Hepatocyte (in vitro differentiated cells): ENCODE measurements at regions not wholly inside any gene's neighbourhood (a gene's known extent, or its start where the extent isn't known, plus 50 kb on each side); places are given as distances from the start of the nearest gene placed in this dataset.

Source experiments
- DNase-seq: peaks from one replicate; pipeline ENCODE4 v3.0.0-alpha.2; 2016; ENCODE audit warnings: low spot score
- H2AFZ ChIP-seq: fragments of 200-600 bp; sonication (generic); 2 replicates; pipeline ENCODE4 v1.6.0; 2016; ENCODE audit warnings: antibody characterized with exemption, mild to moderate bottlenecking
- H3K27ac ChIP-seq: fragments of 200-600 bp; sonication (generic); 2 replicates; pipeline ENCODE4 v1.5.1; 2016; ENCODE audit warnings: mild to moderate bottlenecking
- H3K27me3 ChIP-seq: fragments of 200-600 bp; sonication (generic); 2 replicates; pipeline ENCODE4 v1.6.1; 2016
- H3K36me3 ChIP-seq: fragments of 200-600 bp; sonication (generic); replicated peaks from 2 replicates; pipeline ENCODE4 v1.5.1; 2016; ENCODE audit warnings: low read depth; ENCODE audit not compliant: insufficient read depth
- H3K4me1 ChIP-seq: fragments of 200-600 bp; sonication (generic); 2 replicates; pipeline ENCODE4 v1.5.1; 2016; ENCODE audit warnings: mild to moderate bottlenecking, moderate library complexity; ENCODE audit not compliant: insufficient read depth
- H3K4me2 ChIP-seq: fragments of 200-600 bp; sonication (generic); 2 replicates; pipeline ENCODE4 v1.6.0; 2016
- H3K4me3 ChIP-seq: fragments of 200-600 bp; sonication (generic); 2 replicates; pipeline ENCODE4 v1.5.1; 2016; ENCODE audit warnings: mild to moderate bottlenecking
- H3K79me2 ChIP-seq: fragments of 200-600 bp; sonication (generic); 2 replicates; pipeline ENCODE4 v1.6.0; 2017; ENCODE audit warnings: mild to moderate bottlenecking
- H3K9me2 ChIP-seq: fragments of 200-600 bp; sonication (generic); replicated peaks from 2 replicates; pipeline ENCODE4 v1.6.0; 2017; ENCODE audit warnings: mild to moderate bottlenecking; ENCODE audit not compliant: insufficient read depth
- H3K9me3 ChIP-seq: fragments of 200-600 bp; sonication (generic); 2 replicates; pipeline ENCODE4 v1.5.1; 2016; ENCODE audit warnings: low read depth, mild to moderate bottlenecking
- H4K20me1 ChIP-seq: fragments of 200-600 bp; sonication (generic); 2 replicates; pipeline ENCODE4 v1.6.0; 2016; ENCODE audit warnings: mild to moderate bottlenecking; ENCODE audit not compliant: insufficient read depth, poor library complexity, severe bottlenecking
- EZH2 ChIP-seq: fragments of 200-600 bp; sonication (generic); IDR thresholded peaks from 2 replicates; pipeline ENCODE4 v1.6.1; 2016; ENCODE audit warnings: antibody characterized with exemption, mild to moderate bottlenecking, borderline replicate concordance
- EZH2phosphoT487 ChIP-seq: fragments of 200-600 bp; sonication (generic); IDR thresholded peaks from one replicate; pipeline ENCODE4 v1.6.1; 2018; ENCODE audit warnings: antibody characterized with exemption, mild to moderate bottlenecking, low read depth, moderate library complexity; ENCODE audit not compliant: unreplicated experiment, severe bottlenecking
- WGBS: methylation state at CpG from one replicate; pipeline ENCODE4 v1.1.6; 2016; ENCODE audit warnings: low lambda C conversion rate; ENCODE audit errors: missing lambda C conversion rate; 5-methylcytosine and 5-hydroxymethylcytosine counted together
- TF ChIP-seq, protein P1 (sequence below): fragments of 200-600 bp; sonication (generic); IDR thresholded peaks from 2 replicates; pipeline ENCODE4 v1.5.1; 2016; ENCODE audit warnings: antibody characterized with exemption, mild to moderate bottlenecking; ENCODE audit not compliant: poor library complexity

DNA sequence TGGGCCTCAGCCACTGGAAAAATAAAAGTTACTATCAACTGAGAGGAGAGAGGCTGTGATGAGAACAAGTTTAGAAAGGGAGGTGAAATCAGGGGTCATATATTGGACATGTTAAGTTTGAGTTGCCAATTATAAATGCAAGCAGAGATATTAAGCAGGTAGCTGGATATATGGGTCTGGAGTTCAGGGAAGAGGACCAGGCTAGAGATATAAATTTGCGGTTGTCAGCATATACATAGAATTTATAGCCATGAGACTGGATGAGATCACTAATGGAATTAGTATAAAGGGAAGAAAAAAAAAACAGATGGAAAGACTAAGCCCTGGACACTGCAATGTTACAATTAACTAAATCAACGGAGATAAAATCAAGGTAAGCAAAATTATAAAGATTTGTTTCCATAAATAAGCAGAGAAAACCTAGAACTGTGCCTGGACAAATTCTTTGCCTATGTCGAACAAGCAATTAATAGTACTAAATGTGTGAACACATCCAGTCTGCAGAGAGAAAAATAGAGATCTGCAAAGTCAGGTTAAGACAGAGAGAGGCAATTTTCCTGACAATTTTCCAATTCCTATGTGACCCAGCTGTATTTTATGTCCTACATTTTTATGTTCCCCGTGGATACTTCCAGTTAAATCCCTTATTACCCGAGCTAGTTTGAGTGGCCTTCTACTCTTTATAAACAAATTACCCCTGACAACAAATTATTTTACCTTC lies 265.4 kb downstream of the GASK1B start:
- Histone ChIP-seq H3K4me3 (no peak overlapping the region), H3K27ac (no peak overlapping the region), H3K79me2 (no peaks in the 10 kb centered on the region), H2AFZ (no peak overlapping the region), H3K4me2 (no peak overlapping the region), H3K9me2 (no peaks in the 10 kb centered on the region), H3K4me1 (no peaks in the 10 kb centered on the region), H3K27me3 (no peaks in the 10 kb centered on the region), H3K9me3 (no peaks in the 10 kb centered on the region), H3K36me3 (no peaks in the 10 kb centered on the region), H4K20me1 (no peaks in the 10 kb centered on the region)
- TF ChIP-seq EZH2phosphoT487: no peak
- no peak for TF ChIP-seq EZH2
- TF ChIP-seq, protein P1, sequence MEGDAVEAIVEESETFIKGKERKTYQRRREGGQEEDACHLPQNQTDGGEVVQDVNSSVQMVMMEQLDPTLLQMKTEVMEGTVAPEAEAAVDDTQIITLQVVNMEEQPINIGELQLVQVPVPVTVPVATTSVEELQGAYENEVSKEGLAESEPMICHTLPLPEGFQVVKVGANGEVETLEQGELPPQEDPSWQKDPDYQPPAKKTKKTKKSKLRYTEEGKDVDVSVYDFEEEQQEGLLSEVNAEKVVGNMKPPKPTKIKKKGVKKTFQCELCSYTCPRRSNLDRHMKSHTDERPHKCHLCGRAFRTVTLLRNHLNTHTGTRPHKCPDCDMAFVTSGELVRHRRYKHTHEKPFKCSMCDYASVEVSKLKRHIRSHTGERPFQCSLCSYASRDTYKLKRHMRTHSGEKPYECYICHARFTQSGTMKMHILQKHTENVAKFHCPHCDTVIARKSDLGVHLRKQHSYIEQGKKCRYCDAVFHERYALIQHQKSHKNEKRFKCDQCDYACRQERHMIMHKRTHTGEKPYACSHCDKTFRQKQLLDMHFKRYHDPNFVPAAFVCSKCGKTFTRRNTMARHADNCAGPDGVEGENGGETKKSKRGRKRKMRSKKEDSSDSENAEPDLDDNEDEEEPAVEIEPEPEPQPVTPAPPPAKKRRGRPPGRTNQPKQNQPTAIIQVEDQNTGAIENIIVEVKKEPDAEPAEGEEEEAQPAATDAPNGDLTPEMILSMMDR: no peak
- WGBS: 77% methylated on average over 5 of the region's 5 CpGs
- DNase-seq: no peak

- Histone ChIP-seq H2AFZ (no peak overlapping the region), H3K4me2 (no peak overlapping the region)
- 75% methylated on average over 3 of the region's 3 CpGs for WGBS
These were observed 273.8 kb downstream of the GASK1B start for GRCh38 chr4:157898836-157899605.

GRCh38 chr4:157897855-157898370 lies 274.9 kb downstream of the GASK1B start:
- no peaks in the 10 kb centered on the region for H3K9me2 ChIP-seq
- no peak overlapping the region for H3K4me2 ChIP-seq
- DNase-seq: no peak
- TF ChIP-seq EZH2 (no peak), EZH2phosphoT487 (no peak)
- TF ChIP-seq, protein P1: no peak
- no peak overlapping the region for H3K27ac ChIP-seq
- H3K9me3 ChIP-seq: peaks cover 3% of the 10 kb centered on the region
- H3K4me1 ChIP-seq: no peaks in the 10 kb centered on the region
- H3K79me2 ChIP-seq: no peaks in the 10 kb centered on the region
- no peak overlapping the region for H3K4me3 ChIP-seq
- no peaks in the 10 kb centered on the region for H3K36me3 ChIP-seq
- H3K27me3 ChIP-seq: no peaks in the 10 kb centered on the region
- H4K20me1 ChIP-seq: no peaks in the 10 kb centered on the region
- no peak overlapping the region for H2AFZ ChIP-seq

More at GRCh38 chr4:157898836-157899605, 273.8 kb downstream of the GASK1B start:
- Histone ChIP-seq H4K20me1 (no peaks in the 10 kb centered on the region), H3K9me2 (no peaks in the 10 kb centered on the region), H3K36me3 (no peaks in the 10 kb centered on the region), H3K27me3 (no peaks in the 10 kb centered on the region), H3K79me2 (no peaks in the 10 kb centered on the region), H3K9me3 (peaks cover 3% of the 10 kb centered on the region), H3K4me3 (no peak overlapping the region), H3K27ac (no peak overlapping the region), H3K4me1 (no peaks in the 10 kb centered on the region)
- DNase-seq: no peak
- TF ChIP-seq EZH2phosphoT487: no peak
- no peak for TF ChIP-seq EZH2
- TF ChIP-seq, protein P1: no peak
